GM12801 (cell line): ENCODE measurements at regions not wholly inside any gene's neighbourhood (a gene's known extent, or its start where the extent isn't known, plus 50 kb on each side); places are given as distances from the start of the nearest gene placed in this dataset.

Source experiments
- CTCF ChIP-seq: IDR thresholded peaks from one replicate; pipeline ENCODE4 v1.5.1; 2011; ENCODE audit warnings: control low read depth; ENCODE audit not compliant: insufficient read length; ENCODE audit errors: extremely low read depth

GRCh38 chr3:182464513-182465145 is 328.7 kb upstream of the ATP11B start:
- TF ChIP-seq CTCF = no peak

GRCh38 chr3:182465301-182466185 is 327.8 kb upstream of the ATP11B start:
- TF ChIP-seq CTCF = no peak

GRCh38 chr3:182469086-182469485 is 324.2 kb upstream of the ATP11B start:
- no peak for TF ChIP-seq CTCF

GRCh38 chr3:182470187-182470586 is 323.1 kb upstream of the ATP11B start:
- no peak for TF ChIP-seq CTCF

GRCh38 chr3:182473191-182473710 is 320.1 kb upstream of the ATP11B start:
- no peak for TF ChIP-seq CTCF

GRCh38 chr3:182478369-182478768 is 314.9 kb upstream of the ATP11B start:
- no peak for TF ChIP-seq CTCF
